CD4-positive, alpha-beta T cell treated with Interleukin-15 for 4 hours (primary cell): ENCODE measurements at regions not wholly inside any gene's neighbourhood (a gene's known extent, or its start where the extent isn't known, plus 50 kb on each side); places are given as distances from the start of the nearest gene placed in this dataset.

ENCODE experiments used
- DNase-seq: peaks from one replicate; pipeline ENCODE4 v3.0.0-alpha.2; 2020; ENCODE audit warnings: low spot score

GRCh38 chr17:79174193-79174765 is 99.7 kb downstream of the ENGASE start:
- DNase-seq, result no peak

DNA sequence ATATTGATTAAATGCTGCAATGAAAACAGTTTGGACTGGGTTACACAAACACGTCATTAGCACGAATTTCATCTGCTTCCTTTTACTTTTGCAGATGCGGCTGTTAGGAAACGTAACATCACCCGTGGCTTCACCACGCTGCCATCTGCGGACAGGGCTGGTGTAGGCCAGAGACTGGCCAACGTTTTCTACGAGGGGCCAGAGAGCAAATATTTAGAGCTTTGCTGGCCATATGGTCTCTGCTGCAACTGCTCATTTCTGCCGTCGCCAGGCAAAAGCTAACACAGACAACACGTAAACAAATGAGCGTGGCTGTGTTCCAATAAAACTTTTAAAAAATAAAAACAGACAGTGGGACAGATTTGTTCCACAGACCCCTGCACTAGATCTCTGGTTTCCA is 96.6 kb downstream of the ENGASE start:
- no peak for DNase-seq

DNA sequence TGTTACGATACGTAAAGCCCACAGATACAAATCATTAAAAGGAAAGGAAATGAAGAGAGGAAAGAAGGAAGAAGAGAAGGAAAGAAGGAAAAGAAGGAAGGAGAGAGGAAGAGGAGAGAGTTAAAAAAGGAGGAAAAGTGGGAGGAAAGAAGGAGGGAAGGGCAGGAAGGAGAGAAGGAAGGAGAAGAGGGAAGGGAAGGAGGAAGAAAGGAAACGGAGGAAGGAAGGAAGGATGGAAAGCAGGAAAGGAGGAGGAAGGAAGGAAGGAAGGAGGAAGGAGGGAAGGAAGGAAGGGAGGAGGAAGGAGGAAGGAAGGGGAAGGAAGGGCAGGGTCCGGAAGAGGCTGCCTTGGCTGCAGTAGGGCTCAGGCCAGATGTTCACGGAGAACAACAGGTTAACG is 95.2 kb downstream of the ENGASE start:
- no peak for DNase-seq

DNA sequence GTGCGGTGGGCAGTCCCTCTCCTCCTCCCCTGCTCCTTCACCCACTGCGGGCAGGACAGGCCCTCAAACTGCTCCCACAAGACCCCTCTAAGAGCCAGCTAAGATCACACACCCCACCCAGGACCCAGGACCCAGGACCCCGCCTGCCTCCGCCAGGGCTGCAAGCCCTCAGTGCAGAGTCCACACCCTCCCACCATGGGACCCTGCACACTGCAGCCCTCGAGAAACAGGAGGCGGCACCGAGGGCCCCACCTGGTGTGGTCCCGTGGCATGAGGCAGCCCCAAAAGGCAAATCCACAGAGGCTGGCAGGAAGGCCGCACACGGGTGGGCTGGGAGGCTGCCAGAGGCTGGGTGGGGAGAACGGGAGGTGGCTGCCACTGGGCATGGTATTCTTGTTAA is 94.7 kb downstream of the ENGASE start:
- DNase-seq, result no peak

DNA sequence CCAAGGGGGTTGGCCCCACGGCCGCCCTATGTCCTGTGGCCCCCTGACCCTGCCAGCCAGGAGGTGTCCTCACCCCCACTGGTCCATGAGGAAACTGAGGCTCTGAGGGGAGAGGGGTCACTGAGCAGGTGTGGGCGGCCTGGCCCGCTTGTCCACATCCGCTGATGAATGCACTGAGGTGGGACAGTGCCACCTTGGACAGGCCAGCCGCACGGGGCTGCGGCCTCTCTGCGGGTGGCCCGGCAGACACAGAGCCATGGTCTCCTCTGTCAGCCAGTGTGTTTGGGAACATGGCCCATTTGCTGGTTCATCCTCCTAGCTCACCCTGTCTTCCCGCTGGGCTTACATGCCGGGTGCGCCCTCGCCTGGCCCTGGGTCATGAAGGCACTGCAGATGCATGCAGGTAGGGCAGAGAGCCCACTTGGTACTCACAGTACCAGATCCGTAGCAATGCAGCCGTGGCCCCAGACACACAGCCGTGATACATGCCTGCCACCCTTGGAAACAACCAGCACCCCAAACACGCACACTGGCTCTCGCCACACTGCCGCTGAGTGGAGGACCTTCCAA is 93.9 kb downstream of the ENGASE start:
- DNase-seq, result no peak

DNA sequence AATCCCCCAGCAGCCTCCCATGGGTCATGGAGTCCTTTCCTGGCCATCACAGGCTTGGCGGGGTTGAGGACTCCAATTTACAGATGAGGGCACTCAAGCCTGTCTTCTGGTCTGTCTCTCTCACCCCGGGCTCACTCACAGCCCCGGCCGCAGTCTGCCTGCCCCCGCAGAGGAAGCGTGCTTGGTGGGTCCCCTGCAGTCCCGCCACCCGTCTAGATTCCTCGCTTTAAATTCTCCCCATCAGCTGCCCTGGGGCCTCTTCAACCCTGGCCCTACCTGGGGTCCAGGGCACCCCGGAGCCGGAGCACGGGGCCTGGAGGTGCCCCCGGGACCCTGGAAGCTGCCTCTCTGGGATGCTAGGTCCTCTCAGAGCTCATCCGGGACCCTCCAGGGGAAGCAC is 92.9 kb downstream of the ENGASE start:
- DNase-seq, result no peak

GRCh38 chr17:79165756-79166473 is 91.3 kb downstream of the ENGASE start:
- DNase-seq, result no peak

- no peak for DNase-seq
Observed at GRCh38 chr17:79164913-79165695, 90.5 kb downstream of the ENGASE start.

DNA sequence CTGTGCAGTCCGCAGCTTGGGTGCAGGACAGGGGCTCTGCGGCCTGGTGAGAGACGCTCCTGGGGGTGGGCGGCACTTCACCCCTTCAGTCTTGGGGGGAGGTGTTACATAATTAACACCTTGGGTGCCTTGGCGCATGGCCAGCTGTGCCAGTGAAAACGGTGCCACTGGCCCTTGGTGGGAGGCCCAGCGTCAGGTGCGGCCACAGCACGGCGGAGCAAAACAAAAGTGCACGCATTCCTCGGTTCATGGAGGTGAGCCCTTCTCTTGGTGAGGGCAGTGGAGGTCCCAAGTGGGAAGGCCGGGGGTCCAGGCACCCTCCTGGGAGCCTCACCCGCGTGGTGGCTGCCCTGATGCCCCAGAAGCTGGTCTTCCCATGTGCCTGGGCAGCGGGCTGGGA is 89.8 kb downstream of the ENGASE start:
- no peak for DNase-seq

GRCh38 chr17:79163071-79163470 is 88.4 kb downstream of the ENGASE start:
- DNase-seq, result no peak

GRCh38 chr17:79162012-79162963 is 87.7 kb downstream of the ENGASE start:
- no peak for DNase-seq

DNA sequence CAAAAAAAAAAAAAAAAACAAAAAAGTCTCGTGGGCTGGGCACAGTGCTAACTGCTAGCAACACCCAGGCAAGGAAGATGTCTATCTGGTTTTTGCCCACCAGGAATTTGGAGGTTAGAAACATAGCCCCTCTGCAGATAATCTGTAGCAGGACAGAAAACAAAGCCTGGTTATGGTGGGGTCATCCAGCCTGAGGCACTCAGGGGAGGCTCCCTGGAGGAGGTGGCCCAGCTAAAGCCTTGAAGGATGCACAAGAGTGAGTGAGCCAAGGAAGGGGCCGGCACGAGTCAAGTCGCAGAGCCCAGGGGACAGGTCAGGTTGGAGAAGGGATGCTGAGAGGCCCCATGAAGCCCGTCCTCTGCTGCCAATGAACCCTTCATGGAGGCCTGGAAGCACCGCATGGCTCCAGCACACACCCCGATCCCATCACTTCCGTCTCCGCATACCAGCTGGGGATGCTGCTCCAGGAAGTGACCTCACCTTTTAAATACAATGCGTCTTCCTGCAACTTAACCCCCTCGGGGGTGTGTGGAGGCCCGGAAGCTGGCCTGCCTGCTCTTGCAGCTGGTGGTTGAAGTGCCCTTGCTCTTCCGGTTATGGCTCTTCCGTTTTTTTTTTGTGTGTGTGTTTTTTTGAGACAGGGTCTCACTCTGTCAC is 86.5 kb downstream of the ENGASE start:
- no peak for DNase-seq

GRCh38 chr17:79159926-79160325 is 85.3 kb downstream of the ENGASE start:
- DNase-seq, result no peak

DNA sequence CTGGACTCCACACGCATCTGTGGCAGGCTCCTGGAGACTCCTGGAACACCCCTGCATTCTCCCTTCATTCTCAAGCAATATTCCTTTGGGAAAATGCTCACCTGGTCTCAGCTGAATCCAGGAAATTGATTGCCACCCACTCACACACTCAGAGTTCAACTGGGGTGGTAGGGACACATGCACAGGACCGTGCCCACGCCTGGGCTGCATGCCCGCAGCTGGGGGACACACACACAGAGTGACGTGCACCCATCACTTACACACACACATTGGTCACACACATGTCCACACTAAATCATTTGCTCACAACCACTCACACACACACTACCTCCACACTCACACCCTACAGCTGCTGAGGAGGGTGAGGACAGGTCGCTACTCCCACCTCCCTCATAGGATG is 84.8 kb downstream of the ENGASE start:
- no peak for DNase-seq

- DNase-seq, result no peak
Observed at GRCh38 chr17:79156463-79157095, 82.0 kb downstream of the ENGASE start.

DNA sequence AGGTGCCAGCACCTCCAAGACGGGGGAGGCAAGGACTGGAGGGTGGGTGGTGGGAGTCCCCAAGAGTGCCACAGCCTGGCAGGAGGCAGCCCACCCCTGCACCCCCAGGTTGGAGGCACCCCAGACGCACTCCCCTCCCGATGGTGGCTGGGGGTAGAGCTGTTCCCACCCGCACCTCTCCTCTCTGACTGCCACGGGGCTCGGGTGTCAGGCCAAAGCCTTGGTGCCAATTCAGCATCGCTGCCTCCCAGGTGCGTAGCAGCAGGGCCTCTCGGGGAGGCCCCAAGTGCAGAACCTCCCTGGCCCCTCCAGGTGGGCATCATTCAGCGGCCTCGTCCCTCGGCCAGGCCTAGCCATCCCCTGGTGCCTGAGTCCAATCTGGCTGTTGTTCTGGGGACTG is 81.1 kb downstream of the ENGASE start:
- DNase-seq, result no peak

- no peak for DNase-seq
Observed at GRCh38 chr17:79154951-79155585, 80.4 kb downstream of the ENGASE start.

DNA sequence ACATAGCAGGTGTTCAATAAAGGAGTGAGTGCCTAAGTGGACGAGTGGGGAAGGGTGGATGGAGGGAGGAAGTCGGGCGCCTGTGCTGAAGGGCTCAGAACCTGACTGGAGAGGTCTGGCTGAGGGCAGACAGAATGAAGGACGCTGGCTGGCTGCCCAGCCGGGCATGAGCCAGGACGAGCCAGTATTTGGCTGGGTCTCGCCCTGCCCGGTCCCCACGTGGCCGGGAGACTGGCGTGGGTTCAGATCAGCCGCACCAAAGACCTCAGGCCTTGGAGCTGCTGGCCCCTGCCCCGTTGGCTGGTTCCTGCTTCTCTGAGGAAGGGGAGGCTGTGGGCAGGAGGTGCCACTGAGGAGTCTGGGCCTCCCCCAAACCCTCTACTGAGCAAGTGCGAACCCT is 79.8 kb downstream of the ENGASE start:
- no peak for DNase-seq

GRCh38 chr17:79153367-79154130 is 78.9 kb downstream of the ENGASE start:
- no peak for DNase-seq

DNA sequence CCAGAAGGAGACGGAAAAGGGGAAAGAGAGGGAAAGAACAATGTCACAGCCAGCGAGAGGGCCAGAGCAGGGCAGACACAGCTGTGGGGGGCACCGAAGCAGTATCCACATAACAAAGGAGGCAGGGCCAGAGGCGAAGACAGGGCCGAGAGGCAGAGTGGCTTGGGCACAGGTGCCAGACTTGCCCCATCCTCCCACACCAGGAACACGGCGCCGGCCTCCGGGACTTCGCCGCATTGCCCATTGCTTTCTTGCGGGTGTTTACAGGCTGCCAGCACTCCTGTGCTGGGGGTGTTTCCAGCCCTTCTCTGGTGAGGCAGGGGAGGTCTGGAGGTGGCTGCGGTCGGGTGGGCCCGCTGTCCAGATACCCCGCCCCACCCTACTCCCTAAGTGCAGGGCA is 78.0 kb downstream of the ENGASE start:
- no peak for DNase-seq
